ENCODE measurements at regions not wholly inside any gene's neighbourhood (a gene's known extent, or its start where the extent isn't known, plus 50 kb on each side); places are given as distances from the start of the nearest gene placed in this dataset.
"Not testable (repeated sequence)": the region's sequence is repeated elsewhere in the genome, so short reads cannot be mapped to it uniquely, and the experiment has no call there.

GRCh38 chr7:35914214-35914613 is 113.4 kb downstream of the SEPTIN7 start:
- H3K36me3 ChIP-seq; intact Hi-C loops (cut with DNase I; ENCODE audit: low total_unique reads); DNase-seq (ENCODE audit: low spot score in 2 of 2); H3K27ac ChIP-seq; H3K27me3 ChIP-seq; H3K4me1 ChIP-seq; H3K4me3 ChIP-seq; H3K9me3 ChIP-seq: not testable (repeated sequence)

- DNase-seq (ENCODE audit: low spot score in 2 of 2); H3K4me3 ChIP-seq; H3K27me3 ChIP-seq; H3K36me3 ChIP-seq; H3K4me1 ChIP-seq; H3K27ac ChIP-seq; H3K9me3 ChIP-seq; intact Hi-C loops (cut with DNase I; ENCODE audit: low total_unique reads): not testable (repeated sequence)
Observed at GRCh38 chr7:35915247-35915955, 114.5 kb downstream of the SEPTIN7 start.

GRCh38 chr7:35918217-35918616 is 117.4 kb downstream of the SEPTIN7 start:
- H3K4me1 ChIP-seq; intact Hi-C loops (cut with DNase I; ENCODE audit: low total_unique reads); DNase-seq (ENCODE audit: low spot score in 2 of 2); H3K9me3 ChIP-seq; H3K36me3 ChIP-seq; H3K27me3 ChIP-seq; H3K27ac ChIP-seq; H3K4me3 ChIP-seq: not testable (repeated sequence)

GRCh38 chr7:35919607-35920006 is 118.8 kb downstream of the SEPTIN7 start:
- H3K36me3 ChIP-seq; H3K27ac ChIP-seq; H3K4me3 ChIP-seq; H3K9me3 ChIP-seq; intact Hi-C loops (cut with DNase I; ENCODE audit: low total_unique reads); DNase-seq (ENCODE audit: low spot score in 2 of 2); H3K27me3 ChIP-seq; H3K4me1 ChIP-seq: not testable (repeated sequence)

GRCh38 chr7:35921338-35921737 is 120.5 kb downstream of the SEPTIN7 start:
- H3K36me3 ChIP-seq; H3K4me1 ChIP-seq; H3K9me3 ChIP-seq; DNase-seq (ENCODE audit: low spot score in 2 of 2); H3K27ac ChIP-seq; H3K27me3 ChIP-seq; H3K4me3 ChIP-seq; intact Hi-C loops (cut with DNase I; ENCODE audit: low total_unique reads): not testable (repeated sequence)

GRCh38 chr7:35924668-35925067 is 123.8 kb downstream of the SEPTIN7 start:
- H3K4me1 ChIP-seq; H3K36me3 ChIP-seq; intact Hi-C loops (cut with DNase I; ENCODE audit: low total_unique reads); H3K9me3 ChIP-seq; H3K27ac ChIP-seq; H3K4me3 ChIP-seq; DNase-seq (ENCODE audit: low spot score in 2 of 2); H3K27me3 ChIP-seq: not testable (repeated sequence)

- intact Hi-C loops (cut with DNase I; ENCODE audit: low total_unique reads); H3K27me3 ChIP-seq; DNase-seq (ENCODE audit: low spot score in 2 of 2); H3K4me3 ChIP-seq; H3K4me1 ChIP-seq; H3K9me3 ChIP-seq; H3K36me3 ChIP-seq; H3K27ac ChIP-seq: not testable (repeated sequence)
Observed at GRCh38 chr7:35926966-35927365, 126.1 kb downstream of the SEPTIN7 start.

- H3K4me1 ChIP-seq; intact Hi-C loops (cut with DNase I; ENCODE audit: low total_unique reads): not testable (repeated sequence)
Observed at GRCh38 chr7:35931134-35931533, 130.3 kb downstream of the SEPTIN7 start.

GRCh38 chr7:35931551-35931950 is 130.7 kb downstream of the SEPTIN7 start:
- H3K27me3 ChIP-seq; H3K9me3 ChIP-seq; H3K4me3 ChIP-seq; DNase-seq (ENCODE audit: low spot score in 2 of 2); H3K4me1 ChIP-seq; H3K27ac ChIP-seq; H3K36me3 ChIP-seq; intact Hi-C loops (cut with DNase I; ENCODE audit: low total_unique reads): not testable (repeated sequence)

More at GRCh38 chr7:35931134-35931533, 130.3 kb downstream of the SEPTIN7 start:
- not testable (repeated sequence) for H3K27ac ChIP-seq; H3K4me3 ChIP-seq; DNase-seq (ENCODE audit: low spot score in 2 of 2); H3K36me3 ChIP-seq; H3K9me3 ChIP-seq; H3K27me3 ChIP-seq

GRCh38 chr7:35940695-35941094 is 139.8 kb downstream of the SEPTIN7 start:
- DNase-seq (ENCODE audit: low spot score in 2 of 2); H3K36me3 ChIP-seq; H3K9me3 ChIP-seq; H3K4me3 ChIP-seq; H3K27me3 ChIP-seq; H3K27ac ChIP-seq; intact Hi-C loops (cut with DNase I; ENCODE audit: low total_unique reads); H3K4me1 ChIP-seq: not testable (repeated sequence)

GRCh38 chr7:35945621-35946020 is 144.8 kb downstream of the SEPTIN7 start:
- H3K27me3 ChIP-seq; H3K9me3 ChIP-seq; intact Hi-C loops (cut with DNase I; ENCODE audit: low total_unique reads); H3K27ac ChIP-seq; H3K4me1 ChIP-seq; H3K4me3 ChIP-seq; DNase-seq (ENCODE audit: low spot score in 2 of 2); H3K36me3 ChIP-seq: not testable (repeated sequence)

GRCh38 chr7:35955735-35956134 is 154.9 kb downstream of the SEPTIN7 start:
- H3K4me1 ChIP-seq; DNase-seq (ENCODE audit: low spot score in 2 of 2); H3K36me3 ChIP-seq; intact Hi-C loops (cut with DNase I; ENCODE audit: low total_unique reads); H3K9me3 ChIP-seq; H3K27me3 ChIP-seq; H3K27ac ChIP-seq; H3K4me3 ChIP-seq: not testable (repeated sequence)

- H3K9me3 ChIP-seq; H3K4me1 ChIP-seq; H3K27ac ChIP-seq; H3K27me3 ChIP-seq; H3K4me3 ChIP-seq; intact Hi-C loops (cut with DNase I; ENCODE audit: low total_unique reads); H3K36me3 ChIP-seq; DNase-seq (ENCODE audit: low spot score in 2 of 2): not testable (repeated sequence)
Observed at GRCh38 chr7:35956988-35957387, 156.1 kb downstream of the SEPTIN7 start.

- H3K27ac ChIP-seq; H3K4me3 ChIP-seq; H3K27me3 ChIP-seq; H3K4me1 ChIP-seq; DNase-seq (ENCODE audit: low spot score in 2 of 2); H3K36me3 ChIP-seq; H3K9me3 ChIP-seq; intact Hi-C loops (cut with DNase I; ENCODE audit: low total_unique reads): not testable (repeated sequence)
Observed at GRCh38 chr7:35961260-35961659, 160.4 kb downstream of the SEPTIN7 start.

All from breast epithelium (tissue), 4 donors.